HCT116 (cell line): ENCODE measurements at regions not wholly inside any gene's neighbourhood (a gene's known extent, or its start where the extent isn't known, plus 50 kb on each side); places are given as distances from the start of the nearest gene placed in this dataset.

Experiments used
- ATAC-seq: fragments of 200-7000 bp; cut with Tn5 transposase; 2 replicates; pipeline ENCODE4 v1.9.1; 2020; ENCODE audit warnings: mild to moderate bottlenecking, moderate library complexity
- BruUV-seq: library from RNA; stranded (reverse); fragments of 400-500 nt; replicated peaks from 2 replicates; lab custom pipeline; 2021; lab: Mats Ljungman, UMichigan
- CTCF ChIA-PET: fragments of 300-600 bp; sonication (Branson Sonifier 250); formaldehyde crosslinking; loops from one replicate; lab custom pipeline; 2021; ENCODE audit warnings: antibody characterized with exemption; lab: Charles Lee
- POLR2A ChIA-PET: fragments of 300-600, 350-600 bp; sonication (Branson Sonifier 250); formaldehyde crosslinking; loops from one replicate; lab custom pipeline; 2021; ENCODE audit warnings: antibody characterized with exemption; lab: Charles Lee
- RAD21 ChIA-PET, 2 experiments: fragments of 300-600 bp; sonication (Branson Sonifier 250); formaldehyde crosslinking; loops; one replicate each; lab custom pipeline; 2023; ENCODE audit warnings: low total read pairs in 2 of 2; ENCODE audit not compliant: uncharacterized antibody in 2 of 2, unreplicated experiment in 2 of 2, low non-redundant PET in 1 of 2; lab: Charles Lee
- DNase-seq: peaks from one replicate; pipeline ENCODE4 v3.0.0-alpha.2; 2010; ENCODE audit warnings: low read depth, low spot score
- H2AFZ ChIP-seq: fragments of 200-600 bp; shearing (Covaris generic), sonication (generic); 2 replicates; pipeline ENCODE4 v1.6.1; 2017; ENCODE audit warnings: low read depth, mixed run types, mixed read lengths, antibody characterized with exemption, low read length; ENCODE audit not compliant: poor library complexity, severe bottlenecking
- H3K27ac ChIP-seq: 2 replicates; pipeline ENCODE4 v1.5.1; 2012; ENCODE audit warnings: low read depth, low read length
- H3K27me3 ChIP-seq: fragments of 200-600 bp; sonication (generic); 2 replicates; pipeline ENCODE4 v1.6.1; 2016; ENCODE audit warnings: mixed run types, low read length, mixed read lengths; ENCODE audit not compliant: insufficient read depth
- H3K36me3 ChIP-seq, 2 experiments: fragments of 200-500 bp in 1 of 2; fragments of 200-600 bp in 1 of 2; sonication (Bioruptor generic) in 1 of 2; sonication (generic) in 1 of 2; 2 replicates each; pipeline versions ENCODE4 v1.5.1 to v1.6.1; 2014 to 2016; ENCODE audit warnings: low read length in 2 of 2, inconsistent platforms in 1 of 2, mixed read lengths in 1 of 2, mixed run types in 1 of 2; ENCODE audit not compliant: insufficient read depth in 2 of 2, control insufficient read depth in 1 of 2
- H3K4me1 ChIP-seq, 2 experiments: fragments of 200-600 bp in 1 of 2; sonication (generic) in 1 of 2; 2 replicates each; pipeline versions ENCODE4 v1.5.1 to v1.6.1; 2012 to 2017; ENCODE audit warnings: low read length in 2 of 2, inconsistent platforms in 1 of 2, mild to moderate bottlenecking in 1 of 2, mixed read lengths in 1 of 2, mixed run types in 1 of 2, moderate library complexity in 1 of 2; ENCODE audit not compliant: insufficient read depth in 2 of 2, control insufficient read depth in 1 of 2
- H3K4me2 ChIP-seq: fragments of 200-600 bp; sonication (generic); 2 replicates; pipeline ENCODE4 v1.6.1; 2017; ENCODE audit warnings: mixed run types, low read length, mixed read lengths
- H3K4me3 ChIP-seq, 2 experiments: fragments of 200-600 bp in 1 of 2; sonication (generic) in 1 of 2; replicated peaks in 1 of 2; 2 replicates each; pipeline ENCODE4 v1.5.1; 2011 to 2016; ENCODE audit warnings: low read length in 2 of 2, control low read depth in 1 of 2, low read depth in 1 of 2, mild to moderate bottlenecking in 1 of 2, mixed read lengths in 1 of 2, mixed run types in 1 of 2
- H3K79me2 ChIP-seq: fragments of 200-600 bp; sonication (generic); 2 replicates; pipeline ENCODE4 v1.6.1; 2017; ENCODE audit warnings: mild to moderate bottlenecking, mixed run types, low read length, moderate library complexity, mixed read lengths; ENCODE audit not compliant: insufficient read depth
- H3K9ac ChIP-seq: fragments of 200-600 bp; sonication (generic); 2 replicates; pipeline ENCODE4 v1.6.1; 2016; ENCODE audit warnings: low read length, mixed read lengths
- H3K9me2 ChIP-seq: fragments of 200-600 bp; sonication (generic), shearing (Covaris generic); 2 replicates; pipeline ENCODE4 v1.6.1; 2017; ENCODE audit warnings: mixed run types, mild to moderate bottlenecking, moderate library complexity; ENCODE audit not compliant: insufficient read depth
- H3K9me3 ChIP-seq, 2 experiments: fragments of 200-500 bp in 1 of 2; fragments of 200-600 bp in 1 of 2; sonication (Bioruptor generic) in 1 of 2; sonication (generic) in 1 of 2; 2 replicates each; pipeline ENCODE4 v1.6.1; 2014 to 2017; ENCODE audit warnings: low read length in 2 of 2, mixed read lengths in 2 of 2, inconsistent platforms in 1 of 2, low read depth in 1 of 2, mild to moderate bottlenecking in 1 of 2, mixed run types in 1 of 2, moderate library complexity in 1 of 2; ENCODE audit not compliant: control insufficient read depth in 1 of 2, insufficient read depth in 1 of 2
- H4K20me1 ChIP-seq: fragments of 200-600 bp; sonication (generic), shearing (Covaris generic); 2 replicates; pipeline ENCODE4 v1.6.1; 2017; ENCODE audit warnings: mixed run types, mild to moderate bottlenecking, moderate library complexity; ENCODE audit not compliant: insufficient read depth
- CTCF ChIP-seq, 3 experiments: fragments of 200-600 bp in 1 of 3; sonication (generic) in 1 of 3; IDR thresholded peaks in 2 of 3; conservative IDR thresholded peaks in 1 of 3; 2 replicates each; pipeline ENCODE4 v1.5.1; 2012 to 2017; ENCODE audit warnings: low read depth in 2 of 3, low read length in 2 of 3, antibody characterized with exemption in 1 of 3, borderline replicate concordance in 1 of 3, control low read depth in 1 of 3, mild to moderate bottlenecking in 1 of 3, mixed read lengths in 1 of 3, mixed run types in 1 of 3, moderate library complexity in 1 of 3; ENCODE audit not compliant: insufficient read depth in 1 of 3
- JUND ChIP-seq: IDR thresholded peaks from 2 replicates; pipeline ENCODE4 v1.6.1; 2012
- POLR2AphosphoS5 ChIP-seq: IDR thresholded peaks from 2 replicates; pipeline ENCODE4 v1.6.1; 2011; ENCODE audit warnings: mild to moderate bottlenecking, low read depth, low read length, moderate library complexity
- RAD21 ChIP-seq: IDR thresholded peaks from 2 replicates; pipeline ENCODE4 v1.6.1; 2012; ENCODE audit warnings: low read depth, mild to moderate bottlenecking
- REST ChIP-seq: IDR thresholded peaks from 2 replicates; pipeline ENCODE4 v1.6.1; 2012; ENCODE audit warnings: low read depth
- SRF ChIP-seq: IDR thresholded peaks from 2 replicates; pipeline ENCODE4 v1.6.1; 2012; ENCODE audit warnings: low read depth
- intact Hi-C: fragments of 100-400 bp; cut with micrococcal nuclease; formaldehyde crosslinking; loops from 2 replicates; pipeline ENCODE4 v1.10.0; 2022

- H3K4me3 ChIP-seq, result no peak overlapping the region
- ChIA-PET POLR2A (no interaction called here), RAD21 (no interaction called here), CTCF (no interaction called here)
- ATAC-seq (no peak), DNase-seq (no peak)
- no peak overlapping the region for H3K9ac ChIP-seq
- H3K9me3 ChIP-seq, result peaks cover 3 to 12% of the 10 kb centered on the region in 2 experiments; a peak in 2 of 4 replicates
- intact Hi-C loops, result no loop called here
- no peak overlapping the region for H3K27ac ChIP-seq
- H3K9me2 ChIP-seq, result no peaks in the 10 kb centered on the region
- H3K27me3 ChIP-seq, result peaks cover 13% of the 10 kb centered on the region
- no peak overlapping the region for H3K4me2 ChIP-seq
- no peak overlapping the region for H2AFZ ChIP-seq
- no peaks in the 10 kb centered on the region for H4K20me1 ChIP-seq
- H3K79me2 ChIP-seq, result no peaks in the 10 kb centered on the region
- H3K36me3 ChIP-seq, result no peaks in the 10 kb centered on the region
- no peaks in the 10 kb centered on the region for H3K4me1 ChIP-seq
- BruUV-seq, result no TSS peak
- no peak for TF ChIP-seq SRF
- no peak for TF ChIP-seq JUND
- TF ChIP-seq REST, result no peak
Observed at GRCh38 chr6:5938934-5939333, 67.8 kb downstream of the NRN1 start.

GRCh38 chr6:5937936-5938706 is 68.6 kb downstream of the NRN1 start:
- Histone ChIP-seq H3K9me2 (no peaks in the 10 kb centered on the region), H3K4me2 (no peak overlapping the region), H3K36me3 (no peaks in the 10 kb centered on the region), H3K27ac (no peak overlapping the region), H3K4me1 (no peaks in the 10 kb centered on the region), H4K20me1 (no peaks in the 10 kb centered on the region), H3K9ac (no peak overlapping the region), H3K79me2 (no peaks in the 10 kb centered on the region), H2AFZ (no peak overlapping the region), H3K9me3 (peaks cover under 1 to 4% of the 10 kb centered on the region in 2 experiments; a peak in 2 of 4 replicates), H3K4me3 (no peak overlapping the region), H3K27me3 (peaks cover 18% of the 10 kb centered on the region)
- intact Hi-C loops, result no loop called here
- no TSS peak for BruUV-seq
- no peak for DNase-seq
- ChIA-PET POLR2A (no interaction called here), CTCF (no interaction called here), RAD21 (no interaction called here)
- ATAC-seq, result peak; percentile 53; the same call in 1 of the 2 replicates
- TF ChIP-seq RAD21 (0 out of 2 replicates have a peak, but pooled peaks have one; percentile 21), CTCF (IDR thresholded peaks at IDR 0.05 in 2 of 3, conservative IDR thresholded peaks at IDR 0.05 in 1 of 3; ENCODE audit: borderline replicate concordance in 1 of 3, insufficient read depth in 1 of 3, low read depth in 2 of 3, low read length in 2 of 3) (peak in 1 of 3 experiments; percentile 13; a peak in 1 of 6 replicates), POLR2AphosphoS5 (no peak)
